ENCODE measurements at regions not wholly inside any gene's neighbourhood (a gene's known extent, or its start where the extent isn't known, plus 50 kb on each side); places are given as distances from the start of the nearest gene placed in this dataset.

DNA sequence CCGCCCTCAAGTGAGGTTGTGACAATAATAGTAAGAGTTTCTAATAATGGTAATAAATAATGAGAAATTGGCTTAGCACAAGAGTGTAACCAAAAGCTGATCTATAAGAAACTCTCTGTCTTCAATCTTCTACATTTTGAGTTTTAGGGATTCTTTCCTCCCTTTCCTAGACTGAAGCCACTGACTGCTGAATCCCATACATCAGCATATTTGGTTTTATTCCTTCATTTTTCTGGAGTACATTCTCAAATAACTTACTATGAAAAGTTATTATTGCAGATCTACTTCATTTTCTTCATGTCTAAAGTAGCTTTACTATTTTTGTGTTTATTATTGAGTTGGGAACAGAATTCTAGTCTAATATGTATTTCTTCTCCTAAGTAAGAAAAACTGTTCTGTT, 49.9 kb upstream of the ADAD1 start:
- POLR2A ChIA-PET, result no interaction called here
- H3K4me3 Mint-ChIP-seq (ENCODE audit: unreplicated experiment), result no peak overlapping the region
- no peaks in the 10 kb centered on the region for H3K4me1 Mint-ChIP-seq (ENCODE audit: insufficient read depth, unreplicated experiment)
- no peaks in the 10 kb centered on the region for H3K27me3 Mint-ChIP-seq (ENCODE audit: insufficient read depth, unreplicated experiment)
- BruUV-seq (replicated peaks), result no TSS peak
- no peaks in the 10 kb centered on the region for H3K9me3 Mint-ChIP-seq (ENCODE audit: unreplicated experiment)
- H3K27ac Mint-ChIP-seq (ENCODE audit: low read depth, unreplicated experiment), result no peak overlapping the region
- no peak for TF ChIP-seq CTCF (IDR thresholded peaks at IDR 0.05; ENCODE audit: unreplicated experiment)
- CTCF ChIA-PET, result interaction anchor here (0.7 kb wide), 1 partner anchor 248 kb away, joined by 3 read pairs; no protein-coding TSS in a partner anchor
- intact Hi-C loops (cut with micrococcal nuclease), result no loop called here
- H3K36me3 Mint-ChIP-seq (ENCODE audit: insufficient read depth, unreplicated experiment), result peaks cover 21% of the 10 kb centered on the region
- no peak for DNase-seq (ENCODE audit: unreplicated experiment)

Data from MCF 10A (cell line).